Kidney glomerular epithelial cell (primary cell): ENCODE measurements at regions not wholly inside any gene's neighbourhood (a gene's known extent, or its start where the extent isn't known, plus 50 kb on each side); places are given as distances from the start of the nearest gene placed in this dataset.
"Not testable (repeated sequence)": the region's sequence is repeated elsewhere in the genome, so short reads cannot be mapped to it uniquely, and the experiment has no call there.

ENCODE experiments used
- DNase-seq: peaks from one replicate; lab custom pipeline; 2025; lab: John Stamatoyannopoulos, UW

- DNase-seq, result no peak
Measured at GRCh38 chr2:176969642-176970359, 242.8 kb upstream of the HNRNPA3 start.

DNA sequence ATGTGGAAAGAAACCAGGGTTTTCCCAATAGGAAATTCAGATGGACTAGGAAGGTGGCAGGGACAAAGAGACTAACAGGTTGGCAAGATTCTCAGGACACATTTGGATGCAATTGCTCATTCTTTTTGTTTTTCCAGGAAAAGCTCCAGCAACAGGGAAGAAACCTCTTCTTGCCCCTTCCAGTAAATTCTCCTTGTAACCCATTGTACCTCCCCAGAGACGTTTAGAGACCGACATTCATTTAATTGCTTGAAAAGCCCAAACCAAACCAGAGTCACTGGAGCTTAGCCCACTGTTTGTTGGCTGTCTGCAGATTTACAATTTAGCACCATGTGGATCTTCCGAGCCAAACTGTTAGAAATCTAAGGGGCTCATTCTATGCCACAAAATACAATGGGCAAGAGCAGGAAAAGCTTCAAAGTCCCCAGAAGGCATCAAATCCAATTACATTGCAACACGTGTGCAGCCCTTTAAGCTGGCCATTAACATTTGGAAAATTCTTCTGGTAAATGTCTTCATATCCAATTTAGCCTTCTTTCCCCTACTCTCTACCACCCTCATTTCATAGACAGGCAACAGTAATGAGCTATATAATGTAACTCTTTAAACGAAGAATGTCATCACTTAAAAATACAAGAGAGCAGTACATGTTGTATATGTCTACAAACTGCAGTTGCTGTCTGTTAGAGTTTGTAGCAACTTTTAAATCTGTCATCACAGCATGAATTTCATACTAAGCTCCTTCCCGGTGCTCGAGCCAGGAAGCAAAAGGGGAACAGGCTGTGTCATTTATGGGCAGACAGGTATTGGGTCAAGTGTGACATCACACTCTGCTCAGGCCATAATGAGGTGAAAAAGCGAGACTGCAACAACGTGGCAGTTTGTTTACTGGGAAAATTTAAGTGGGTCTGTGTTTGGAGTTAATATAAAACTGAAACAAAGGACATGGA, 235.6 kb upstream of the HNRNPA3 start:
- no peak for DNase-seq

DNA sequence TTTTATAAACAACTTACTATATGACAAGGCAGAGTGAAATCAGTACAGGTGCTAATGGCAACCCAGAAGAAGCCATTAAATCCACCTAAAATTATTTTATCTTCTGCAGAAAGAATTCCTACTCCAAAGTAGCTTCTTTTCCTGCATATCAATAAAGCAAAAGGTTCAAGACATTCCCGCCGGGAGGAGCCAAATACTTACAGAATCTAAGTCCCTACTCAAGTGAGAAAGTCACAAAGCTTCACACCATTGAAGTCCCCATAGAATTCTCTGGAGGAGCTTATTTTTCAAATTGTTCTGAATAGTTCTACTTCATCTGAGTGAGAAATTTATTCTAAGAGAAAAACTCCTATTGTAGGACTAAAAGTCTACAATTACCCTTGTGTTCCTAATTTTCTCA, 233.7 kb upstream of the HNRNPA3 start:
- DNase-seq, result no peak

- no peak for DNase-seq
Measured at GRCh38 chr2:176979981-176980710, 232.4 kb upstream of the HNRNPA3 start.

DNA sequence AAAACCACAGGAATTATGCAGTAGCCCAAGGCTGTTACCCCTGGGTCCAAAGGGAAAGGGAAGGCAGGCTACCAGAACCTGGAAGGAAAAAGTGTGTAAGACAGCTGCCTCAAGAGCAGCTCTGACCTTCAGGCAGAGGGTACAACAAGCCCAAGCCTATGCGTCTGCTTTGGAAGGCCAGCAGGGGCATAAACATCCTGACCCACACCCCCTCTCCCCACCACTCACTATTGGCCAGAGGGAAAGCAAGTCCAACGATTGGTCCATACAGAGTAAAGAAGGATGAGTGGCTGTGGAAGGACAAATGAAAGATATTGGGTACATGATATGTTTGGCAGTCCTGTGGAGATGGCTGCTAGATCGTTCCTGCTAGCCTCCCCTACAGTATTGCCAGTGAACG, 227.6 kb upstream of the HNRNPA3 start:
- DNase-seq, result no peak

DNA sequence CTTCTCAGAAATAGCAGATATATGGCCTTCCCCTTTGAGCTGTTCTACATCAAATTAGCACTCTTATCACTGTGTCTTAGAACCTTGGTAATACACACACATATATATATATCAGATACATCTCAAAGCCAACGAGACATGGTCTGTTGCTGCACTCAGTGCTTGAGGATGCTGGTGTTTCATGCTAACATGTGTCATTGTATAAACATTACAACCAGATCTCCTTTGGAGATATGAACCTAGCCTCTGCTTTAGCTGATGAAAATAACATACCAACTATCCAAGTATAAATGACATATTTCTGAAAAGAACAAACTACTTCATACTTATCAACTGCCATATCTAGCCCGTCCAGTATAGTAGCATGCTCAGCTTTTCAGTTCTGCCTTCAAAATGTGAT, 226.7 kb upstream of the HNRNPA3 start:
- no peak for DNase-seq

GRCh38 chr2:176986487-176986886, 226.1 kb upstream of the HNRNPA3 start:
- DNase-seq, result no peak

GRCh38 chr2:176991411-176991810, 221.2 kb upstream of the HNRNPA3 start:
- DNase-seq, result no peak

GRCh38 chr2:176997074-176997791, 215.4 kb upstream of the HNRNPA3 start:
- no peak for DNase-seq

- no peak for DNase-seq
Measured at GRCh38 chr2:176997792-176998169, 214.8 kb upstream of the HNRNPA3 start.

- DNase-seq, result no peak
Measured at GRCh38 chr2:176999301-176999700, 213.3 kb upstream of the HNRNPA3 start.

GRCh38 chr2:177000061-177000714, 212.4 kb upstream of the HNRNPA3 start:
- DNase-seq, result no peak

GRCh38 chr2:177000715-177001072, 211.9 kb upstream of the HNRNPA3 start:
- DNase-seq, result no peak

GRCh38 chr2:177001334-177001733, 211.3 kb upstream of the HNRNPA3 start:
- DNase-seq, result no peak

DNA sequence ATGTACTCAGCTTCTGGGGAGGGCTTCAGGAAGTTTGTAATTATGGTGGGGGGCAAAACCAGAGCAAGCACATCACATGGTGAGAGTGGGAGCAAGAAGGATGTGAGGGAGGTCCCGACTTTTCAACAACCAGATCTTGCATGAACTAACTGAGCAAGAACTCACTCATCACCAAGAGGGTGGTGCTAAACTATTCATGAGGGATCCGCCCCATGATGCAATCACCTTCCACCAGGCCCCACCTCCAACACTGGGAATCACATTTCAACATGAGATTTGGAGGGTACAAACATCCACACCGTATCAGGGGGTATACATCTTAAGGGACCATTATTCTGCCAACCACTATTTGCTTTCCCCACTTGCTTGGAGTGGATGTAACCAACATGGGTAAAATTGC, 209.6 kb upstream of the HNRNPA3 start:
- DNase-seq, result no peak

DNA sequence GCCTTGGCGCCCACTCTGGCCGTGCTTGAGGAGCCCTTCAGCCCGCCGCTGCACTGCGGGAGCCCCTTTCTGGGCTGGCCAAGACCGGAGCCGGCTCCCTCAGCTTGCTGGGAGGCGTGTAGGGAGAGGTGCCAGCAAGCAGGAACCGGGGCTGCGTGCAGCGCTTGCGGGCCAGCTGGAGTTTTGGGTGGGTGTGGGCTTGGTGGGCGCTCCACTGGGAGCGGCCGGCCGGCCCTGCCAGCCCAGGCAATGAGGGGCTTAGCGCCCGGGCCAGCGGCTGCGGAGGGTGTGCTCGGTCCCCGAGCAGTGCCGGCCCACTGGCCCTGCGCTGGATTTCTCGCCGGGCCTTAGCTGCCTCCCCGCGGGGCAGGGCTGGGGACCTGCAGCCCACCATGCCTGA, 204.9 kb upstream of the HNRNPA3 start:
- DNase-seq, result not testable (repeated sequence)

GRCh38 chr2:177008662-177009061, 203.9 kb upstream of the HNRNPA3 start:
- DNase-seq, result not testable (repeated sequence)

- no peak for DNase-seq
Measured at GRCh38 chr2:177010146-177010545, 202.4 kb upstream of the HNRNPA3 start.

- no peak for DNase-seq
Measured at GRCh38 chr2:177010861-177011260, 201.7 kb upstream of the HNRNPA3 start.

DNA sequence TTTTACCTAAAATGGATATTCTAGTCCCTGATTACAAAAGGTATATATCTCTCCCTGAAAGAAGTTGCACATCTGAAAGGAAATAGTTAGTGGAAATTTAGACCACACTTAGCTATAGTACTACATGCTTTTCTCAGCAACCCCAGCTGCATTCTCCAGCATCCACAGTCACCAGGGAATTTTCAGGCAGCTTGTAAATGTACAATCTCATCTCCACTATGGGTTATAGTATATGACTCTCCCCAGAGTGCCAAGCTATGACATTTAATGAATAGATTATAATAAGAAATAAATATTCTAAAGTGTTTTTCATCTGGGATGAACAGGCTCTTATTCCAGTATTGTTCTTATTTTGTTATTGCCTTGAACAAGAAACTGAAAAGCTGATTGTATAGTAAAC, 197.6 kb upstream of the HNRNPA3 start:
- no peak for DNase-seq

GRCh38 chr2:177015356-177015923, 197.2 kb upstream of the HNRNPA3 start:
- no peak for DNase-seq
